GM12878 (cell line): ENCODE measurements at regions not wholly inside any gene's neighbourhood (a gene's known extent, or its start where the extent isn't known, plus 50 kb on each side); places are given as distances from the start of the nearest gene placed in this dataset.

Source experiments
- ATAC-seq: fragments of 200-7000 bp; cut with Tn5 transposase; 3 replicates; pipeline ENCODE4 v1.9.1; 2020; ENCODE audit warnings: mild to moderate bottlenecking, moderate library complexity
- BruUV-seq: library from RNA; stranded (reverse); fragments of 400-500 nt; replicated peaks from 2 replicates; lab custom pipeline; 2021; lab: Mats Ljungman, UMichigan
- CTCF ChIA-PET: fragments of 300-600 bp; sonication (Branson Sonifier 250); formaldehyde crosslinking; extraction: SDS; loops from one replicate; lab custom pipeline; 2021; ENCODE audit warnings: inconsistent platforms; lab: Yijun Ruan, JAX
- POLR2A ChIA-PET: fragments of 350-600 bp; formaldehyde crosslinking; extraction: SDS; loops from one replicate; lab custom pipeline; 2021; ENCODE audit warnings: inconsistent platforms; lab: Charles Lee
- RAD21 ChIA-PET: fragments of 300-600 bp; sonication (Branson Sonifier 250); formaldehyde crosslinking; loops from one replicate; lab custom pipeline; 2023; ENCODE audit warnings: antibody characterized with exemption; ENCODE audit not compliant: unreplicated experiment; lab: Charles Lee
- SMC1A ChIA-PET: fragments of 300-600 bp; sonication (Branson Sonifier 250); formaldehyde crosslinking; loops from one replicate; lab custom pipeline; 2023; ENCODE audit not compliant: unreplicated experiment, uncharacterized antibody; lab: Charles Lee
- DNase-seq: peaks from one replicate; pipeline ENCODE4 v3.0.0-alpha.2; 2011; ENCODE audit warnings: low read depth, low spot score
- FAIRE-seq: peaks from 3 replicates; lab custom pipeline; 2011; peaks lifted over from hg19 to GRCh38; lab: Jason Lieb, UNC
- H2AFZ ChIP-seq: 2 replicates; pipeline ENCODE4 v1.6.0; 2011; ENCODE audit warnings: low read depth, low read length, control low read depth; ENCODE audit not compliant: control insufficient read depth
- H3K27ac ChIP-seq: 2 replicates; pipeline ENCODE4 v1.5.1; 2011; ENCODE audit warnings: control low read depth; ENCODE audit not compliant: control insufficient read depth, insufficient read depth
- H3K27me3 ChIP-seq, 2 experiments: replicated peaks in 1 of 2; 2 replicates each; pipeline versions ENCODE4 v1.6.0 to v1.6.1; 2011; ENCODE audit warnings: low read length in 1 of 2; ENCODE audit not compliant: control insufficient read depth in 2 of 2, insufficient read depth in 2 of 2
- H3K36me3 ChIP-seq, 2 experiments: 2 replicates each; pipeline ENCODE4 v1.5.1; 2011; ENCODE audit warnings: low read length in 1 of 2; ENCODE audit not compliant: control insufficient read depth in 2 of 2, insufficient read depth in 2 of 2
- H3K4me1 ChIP-seq: 2 replicates; pipeline ENCODE4 v1.6.1; 2011; ENCODE audit warnings: mild to moderate bottlenecking, low read length, moderate library complexity, mixed read lengths; ENCODE audit not compliant: control insufficient read depth, insufficient read depth
- H3K4me2 ChIP-seq: 2 replicates; pipeline ENCODE4 v1.6.0; 2011; ENCODE audit warnings: control low read depth; ENCODE audit not compliant: control insufficient read depth, insufficient read depth
- H3K4me3 ChIP-seq: fragments of 200-600 bp; sonication (generic); 2 replicates; pipeline ENCODE4 v1.5.1; 2016
- H3K79me2 ChIP-seq: 2 replicates; pipeline ENCODE4 v1.6.0; 2011; ENCODE audit warnings: low read length; ENCODE audit not compliant: control insufficient read depth, insufficient read depth
- H3K9ac ChIP-seq: 2 replicates; pipeline ENCODE4 v1.8.0; 2011; ENCODE audit warnings: low read length, control low read depth, mixed read lengths; ENCODE audit not compliant: control insufficient read depth, insufficient read depth
- H3K9me3 ChIP-seq: replicated peaks from 3 replicates; pipeline ENCODE4 v1.5.1; 2011; ENCODE audit warnings: mild to moderate bottlenecking, low read length; ENCODE audit not compliant: control insufficient read depth, insufficient read depth
- H4K20me1 ChIP-seq: 2 replicates; pipeline ENCODE4 v1.6.0; 2011; ENCODE audit not compliant: control insufficient read depth, insufficient read depth
- CEBPB ChIP-seq, 2 experiments: fragments of 150-350 bp in 1 of 2; IDR thresholded peaks; 2 replicates each; pipeline ENCODE4 v1.6.1; 2012 to 2014; ENCODE audit warnings: low read depth in 2 of 2, low read length in 2 of 2, borderline replicate concordance in 1 of 2, inconsistent platforms in 1 of 2
- E4F1 ChIP-seq: fragments of 450-650 bp; IDR thresholded peaks from 2 replicates; pipeline ENCODE4 v1.6.1; 2018; ENCODE audit warnings: borderline replicate concordance, mild to moderate bottlenecking; ENCODE audit not compliant: partially characterized antibody
- ESRRA ChIP-seq: IDR thresholded peaks from 2 replicates; pipeline ENCODE4 v1.6.1; 2012; ENCODE audit warnings: mild to moderate bottlenecking, low read length, improper control_type of control experiment
- HDGF ChIP-seq: fragments of 450-650 bp; IDR thresholded peaks from 2 replicates; pipeline ENCODE4 v1.6.1; 2016; ENCODE audit warnings: antibody characterized with exemption
- MEF2B ChIP-seq: fragments of 450-650 bp; IDR thresholded peaks from 2 replicates; pipeline ENCODE4 v1.6.1; 2018; ENCODE audit warnings: mild to moderate bottlenecking, moderate library complexity; ENCODE audit not compliant: partially characterized antibody, poor library complexity, severe bottlenecking
- MYC ChIP-seq: IDR thresholded peaks from 2 replicates; pipeline ENCODE4 v1.6.1; 2011; ENCODE audit warnings: mild to moderate bottlenecking, low read length, moderate library complexity, inconsistent platforms; ENCODE audit not compliant: insufficient read depth, insufficient replicate concordance, insufficient read length, severe bottlenecking
- NFYB ChIP-seq: IDR thresholded peaks from 2 replicates; pipeline ENCODE4 v1.6.1; 2011; ENCODE audit warnings: low read depth, mild to moderate bottlenecking, low read length, improper control_type of control experiment, moderate library complexity; ENCODE audit not compliant: insufficient read depth
- PML ChIP-seq: IDR thresholded peaks from 2 replicates; pipeline ENCODE4 v1.6.1; 2012; ENCODE audit warnings: low read length, inconsistent platforms
- SPI1 ChIP-seq: IDR thresholded peaks from 2 replicates; pipeline ENCODE4 v1.6.1; 2011; ENCODE audit warnings: low read depth, mild to moderate bottlenecking, low read length, moderate library complexity, borderline replicate concordance; ENCODE audit not compliant: insufficient read depth
- STAT1 ChIP-seq: fragments of 450-650 bp; conservative IDR thresholded peaks from 2 replicates; pipeline ENCODE4 v1.6.1; 2014; ENCODE audit warnings: antibody characterized with exemption, mild to moderate bottlenecking
- TAF1 ChIP-seq: IDR thresholded peaks from 2 replicates; pipeline ENCODE4 v1.6.1; 2011; ENCODE audit warnings: mild to moderate bottlenecking, low read depth, low read length, borderline replicate concordance
- ZBED1 ChIP-seq: IDR thresholded peaks from 2 replicates; pipeline ENCODE4 v1.6.1; 2016; ENCODE audit warnings: borderline replicate concordance
- in situ Hi-C: fragments of 300-500 bp; cut with MboI; formaldehyde crosslinking; loops from 9 replicates; pipeline ENCODE4 v1.14.3; 2018; ENCODE audit warnings: mixed read lengths
- intact Hi-C: fragments of 100-400 bp; cut with micrococcal nuclease; formaldehyde crosslinking; loops from one replicate; pipeline ENCODE4 v1.14.2; 2022; ENCODE audit not compliant: unreplicated experiment

- no TSS peak for BruUV-seq
These were observed 90.5 kb upstream of the JUN start for GRCh38 chr1:58874342-58874741.

More at GRCh38 chr1:58874342-58874741, 90.5 kb upstream of the JUN start:
- intact Hi-C loops (no loop called here), in situ Hi-C loops (no loop called here)
- RAD21 ChIA-PET = no interaction called here
- Histone ChIP-seq H3K79me2 (no peaks in the 10 kb centered on the region), H3K9me3 (no peaks in the 10 kb centered on the region), H3K27ac (no peak overlapping the region), H3K4me3 (no peak overlapping the region), H3K27me3 (no peaks in the 10 kb centered on the region), H3K4me1 (no peaks in the 10 kb centered on the region), H3K9ac (no peak overlapping the region), H2AFZ (no peak overlapping the region), H3K4me2 (no peak overlapping the region)
- POLR2A ChIA-PET = no interaction called here
- CTCF ChIA-PET = no interaction called here
- SMC1A ChIA-PET = no interaction called here
- ATAC-seq = no peak
- TF ChIP-seq ZBED1 = no peak
- no peak for TF ChIP-seq CEBPB (IDR thresholded peaks at IDR 0.05; ENCODE audit: borderline replicate concordance in 1 of 2, low read depth in 2 of 2, low read length in 2 of 2)
- TF ChIP-seq PML = no peak
- TF ChIP-seq MYC = no peak
- TF ChIP-seq E4F1 = no peak
- TF ChIP-seq HDGF = no peak
- TF ChIP-seq ESRRA = no peak
- TF ChIP-seq NFYB = no peak
- no peak for TF ChIP-seq SPI1
- TF ChIP-seq TAF1 = no peak
- no peak for TF ChIP-seq STAT1
- TF ChIP-seq MEF2B = no peak
- TF ChIP-seq, all 136 proteins: peak for 0
- DNase-seq (no peak), FAIRE-seq (no peak)
- H3K36me3 ChIP-seq = no peaks in the 10 kb centered on the region
- no peaks in the 10 kb centered on the region for H4K20me1 ChIP-seq
